HL-60/S4 treated with phorbol 12-myristate 13-acetate at 8.2 ng/mL for 4 days and 3 days (cell line): ENCODE measurements at regions not wholly inside any gene's neighbourhood (a gene's known extent, or its start where the extent isn't known, plus 50 kb on each side); places are given as distances from the start of the nearest gene placed in this dataset.
"Not testable (repeated sequence)": the region's sequence is repeated elsewhere in the genome, so short reads cannot be mapped to it uniquely, and the experiment has no call there.

Source experiments
- in situ Hi-C: fragments of 300-500 bp; cut with MboI; formaldehyde crosslinking; loops from 2 replicates; pipeline ENCODE4 v1.15.0; 2022; ENCODE audit warnings: low sequenced_read_pairs

DNA sequence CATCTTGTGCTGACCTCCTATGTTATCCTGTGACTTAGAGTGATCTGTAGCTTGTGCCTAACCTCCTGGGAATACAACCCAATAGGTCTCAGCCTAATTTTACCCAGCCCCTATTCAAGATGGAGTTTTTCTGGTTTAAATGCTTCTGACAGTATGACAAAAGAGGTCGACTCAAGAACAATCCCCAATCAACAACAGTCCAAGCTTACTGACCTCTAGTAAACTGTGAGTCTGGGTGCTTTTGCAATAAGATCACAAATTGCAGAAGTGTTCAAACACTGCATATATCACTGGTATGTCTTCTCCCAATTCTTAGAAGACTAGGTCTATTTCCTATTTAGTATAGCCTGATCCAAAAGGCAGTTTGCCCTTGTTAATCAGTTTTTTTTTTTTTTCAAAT, 323.5 kb upstream of the PTGER4 start:
- in situ Hi-C loops, result no loop called here

DNA sequence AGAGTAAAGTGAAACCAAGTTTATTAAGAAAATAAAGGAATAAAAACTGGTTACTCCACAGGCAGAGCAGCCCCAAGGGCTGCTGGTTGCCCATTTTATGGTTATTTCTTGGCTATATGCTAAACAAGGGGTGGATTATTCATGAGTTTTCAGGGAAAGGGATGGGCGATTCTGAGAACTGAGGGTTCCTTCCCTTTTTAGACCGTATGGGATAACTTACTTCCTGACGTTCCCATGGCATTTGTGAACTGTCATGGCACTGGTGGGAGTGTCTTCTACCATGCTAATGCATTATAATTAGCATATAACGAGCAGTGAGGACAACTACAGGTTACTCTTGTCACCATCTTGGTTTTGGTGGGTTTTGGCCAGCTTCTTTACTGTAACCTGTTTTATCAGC, 323.9 kb upstream of the PTGER4 start:
- in situ Hi-C loops, result no loop called here

DNA sequence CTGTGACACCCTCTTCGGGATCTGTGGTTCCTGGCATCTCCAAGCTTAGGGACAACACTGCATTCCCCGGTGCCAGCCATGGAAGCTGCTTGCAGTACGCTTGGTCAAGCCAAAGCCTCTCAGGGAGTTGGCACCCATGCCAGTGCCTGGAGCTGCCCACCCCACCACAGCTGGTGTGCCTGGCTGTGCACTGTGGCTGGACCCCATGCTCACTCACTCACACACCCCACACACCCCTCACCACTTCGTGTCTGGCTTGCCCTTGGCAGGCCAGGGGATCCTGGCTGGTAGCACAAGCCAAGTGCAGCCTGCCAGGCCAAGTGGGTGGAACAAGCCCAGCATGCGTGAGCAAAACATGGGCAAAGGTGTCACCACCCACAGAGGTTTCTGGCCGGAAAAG, 324.5 kb upstream of the PTGER4 start:
- in situ Hi-C loops, result no loop called here

DNA sequence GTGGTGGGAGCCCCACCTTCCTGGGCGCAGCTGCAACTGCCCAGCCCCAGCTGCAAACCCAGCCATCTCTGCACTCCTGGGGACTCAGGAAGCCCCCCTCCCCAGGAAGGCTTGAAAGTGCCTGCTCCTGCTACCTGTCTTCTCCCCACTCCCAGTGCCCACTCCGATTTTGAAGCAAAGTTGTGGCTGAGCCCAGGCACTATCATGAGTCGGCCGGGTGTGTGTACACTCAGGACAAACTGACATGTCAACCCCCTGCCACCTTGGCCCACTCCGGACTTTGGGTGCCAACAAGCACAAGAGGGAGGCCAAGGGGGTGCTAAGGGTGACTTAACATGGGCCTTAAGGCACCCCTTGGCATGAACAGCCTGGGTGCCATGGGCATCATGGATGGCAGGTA, 325.5 kb upstream of the PTGER4 start:
- in situ Hi-C loops, result no loop called here

DNA sequence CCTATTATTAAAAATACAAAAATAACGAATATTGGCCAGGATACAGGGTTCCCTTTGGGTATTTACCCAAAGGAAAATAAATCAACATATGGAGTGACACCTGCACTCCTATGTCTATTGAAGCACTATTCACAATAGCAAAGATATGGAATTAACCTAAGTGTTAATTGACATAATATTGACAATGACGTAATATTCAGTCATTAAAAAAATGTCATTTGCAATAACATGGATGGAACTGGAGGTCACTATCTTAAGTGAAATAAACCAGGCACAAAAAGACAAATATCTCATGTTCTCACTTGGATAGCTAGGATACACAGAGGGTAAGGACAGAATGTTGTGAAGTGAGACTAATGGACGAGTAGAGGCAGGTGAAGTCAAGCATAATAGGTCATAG, 326.3 kb upstream of the PTGER4 start:
- in situ Hi-C loops, result no loop called here

DNA sequence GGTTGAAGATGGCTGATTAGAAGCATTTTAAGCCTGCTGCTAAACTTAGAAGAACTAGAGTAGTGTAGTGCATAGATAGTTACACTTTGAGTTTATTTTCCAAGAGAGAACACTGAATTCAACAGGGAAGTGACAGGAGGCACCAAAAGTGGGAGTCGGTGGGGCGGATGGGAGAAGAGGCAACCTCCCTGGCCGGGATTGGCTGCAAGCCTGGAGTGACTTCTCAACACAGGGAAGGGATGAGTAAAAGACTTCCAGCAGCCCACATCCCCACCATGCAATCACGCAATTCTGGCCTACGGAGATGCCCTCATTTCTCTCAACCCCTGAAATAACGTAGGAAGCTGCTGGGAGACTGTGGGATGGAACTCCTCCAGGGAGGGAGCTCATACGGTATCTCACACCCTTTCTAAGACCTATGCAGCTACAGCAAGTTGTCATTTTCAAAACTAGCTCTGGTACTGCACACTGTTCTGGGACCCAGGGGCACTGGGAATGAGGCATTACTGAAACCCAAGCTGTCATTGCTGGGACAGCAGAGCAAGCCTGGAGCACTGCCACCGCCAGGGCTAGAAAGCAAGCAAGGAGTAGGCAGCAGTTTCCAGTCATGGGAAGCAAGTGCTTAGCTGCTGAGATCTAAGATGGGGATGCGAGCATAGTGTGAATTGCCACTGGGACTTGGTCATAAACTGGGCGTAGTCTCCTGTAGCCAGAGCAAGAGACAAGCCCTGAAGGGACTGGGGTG, 331.6 kb upstream of the PTGER4 start:
- in situ Hi-C loops, result no loop called here

DNA sequence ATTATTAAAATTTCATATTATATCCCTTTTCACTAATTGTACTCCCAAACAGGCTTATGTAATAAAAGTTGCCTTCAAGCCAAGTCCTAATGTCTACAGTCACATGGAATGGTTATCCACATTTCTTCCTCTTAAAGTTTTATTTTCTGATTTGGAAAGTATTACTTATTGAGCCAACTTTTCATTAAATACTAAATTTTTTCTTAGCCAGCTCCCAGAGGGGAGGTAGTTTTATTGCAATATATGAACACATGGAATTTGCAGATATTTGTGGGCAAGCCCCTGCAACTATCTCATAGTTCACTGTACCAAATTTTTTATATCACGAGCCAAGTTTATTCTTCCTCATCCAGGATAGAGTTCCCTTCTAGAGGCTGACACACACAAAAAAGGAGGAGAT, 332.8 kb upstream of the PTGER4 start:
- in situ Hi-C loops, result no loop called here

DNA sequence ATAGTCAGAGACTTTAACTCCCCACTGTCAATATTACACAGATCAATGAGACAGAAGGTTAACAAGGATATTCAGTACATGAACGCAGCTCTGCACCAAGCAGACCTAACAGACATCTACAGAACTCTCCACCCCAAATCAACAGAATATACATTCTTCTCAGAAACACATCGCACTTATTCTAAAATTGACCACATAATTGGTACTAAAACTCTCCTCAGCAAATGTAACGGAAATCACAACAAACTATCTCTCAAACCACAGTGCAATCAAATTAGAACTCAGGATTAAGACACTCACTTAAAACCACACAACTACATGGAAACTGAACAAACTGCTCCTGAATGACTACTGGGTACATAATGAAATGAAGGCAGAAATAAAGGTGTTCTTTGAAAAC, 341.3 kb upstream of the PTGER4 start:
- in situ Hi-C loops, result not testable (repeated sequence)

DNA sequence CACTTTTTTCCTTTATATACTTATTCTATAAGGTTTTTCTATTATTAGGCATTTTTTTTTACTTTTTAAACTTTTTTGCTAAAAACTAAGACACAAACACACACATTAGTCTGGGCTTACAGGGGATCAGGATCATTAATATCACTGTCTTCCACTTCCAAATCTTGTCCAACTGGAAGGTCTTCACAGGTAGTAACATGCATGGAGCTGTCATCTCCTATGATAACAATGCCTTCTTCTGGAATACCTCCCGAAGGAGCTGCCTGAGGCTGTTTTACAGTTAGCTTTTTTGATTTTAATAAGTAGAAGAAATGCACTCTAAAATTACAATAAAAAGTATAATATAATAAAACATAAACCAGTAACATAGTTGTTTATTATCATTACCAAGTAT, 345.5 kb upstream of the PTGER4 start:
- in situ Hi-C loops, result no loop called here

DNA sequence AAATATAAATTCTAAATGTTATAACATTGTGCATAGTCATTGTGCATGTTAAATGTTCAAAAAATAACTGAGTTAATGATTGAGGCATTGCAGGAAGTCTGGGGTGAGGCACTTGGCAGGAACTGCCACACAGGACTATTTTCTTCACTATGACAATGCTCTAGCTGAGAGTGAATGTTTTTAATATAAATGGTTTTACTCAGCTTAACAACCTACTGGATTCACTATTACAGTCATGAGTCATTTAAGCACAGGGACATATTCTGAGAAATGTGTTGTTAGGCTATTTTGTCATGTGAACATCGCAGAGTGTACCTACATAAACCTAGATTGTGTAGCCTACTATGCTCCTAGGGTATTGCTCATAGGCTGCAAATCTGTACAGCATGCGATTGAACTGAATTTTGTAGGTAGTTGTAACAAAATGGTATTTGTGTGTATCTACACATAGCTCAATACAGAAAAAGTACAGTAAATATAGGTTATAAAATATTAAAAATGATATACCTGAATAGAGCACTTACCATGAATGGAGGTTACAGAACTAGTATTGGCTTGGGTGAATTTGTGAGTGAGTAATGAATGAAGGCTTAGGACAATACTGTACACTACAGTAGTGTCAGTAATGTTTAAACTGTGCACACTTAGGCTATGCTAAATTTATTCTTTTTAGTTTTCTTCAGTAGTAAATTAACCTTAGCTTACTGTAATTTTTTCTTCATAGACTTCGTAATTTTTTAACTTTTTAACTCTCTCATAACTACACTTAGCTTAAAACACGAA, 346.1 kb upstream of the PTGER4 start:
- in situ Hi-C loops, result no loop called here

DNA sequence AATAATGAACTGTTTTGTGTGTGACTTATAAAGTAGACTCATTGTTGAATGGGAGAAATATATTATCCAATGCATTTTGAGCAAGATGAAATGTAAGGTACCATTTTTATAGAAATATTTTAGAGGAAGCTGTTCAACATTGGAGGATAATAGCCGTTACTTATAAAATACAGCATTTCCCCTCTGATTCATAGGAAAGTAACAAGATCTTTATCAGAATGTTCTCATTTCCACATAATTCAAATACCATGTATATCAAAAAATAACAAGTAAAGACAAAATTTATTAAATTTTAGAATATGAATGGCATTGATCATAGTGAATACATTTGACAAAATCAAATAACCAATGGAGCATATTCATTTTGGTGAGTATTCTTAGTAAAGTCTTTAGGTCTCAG, 346.7 kb upstream of the PTGER4 start:
- in situ Hi-C loops, result no loop called here

DNA sequence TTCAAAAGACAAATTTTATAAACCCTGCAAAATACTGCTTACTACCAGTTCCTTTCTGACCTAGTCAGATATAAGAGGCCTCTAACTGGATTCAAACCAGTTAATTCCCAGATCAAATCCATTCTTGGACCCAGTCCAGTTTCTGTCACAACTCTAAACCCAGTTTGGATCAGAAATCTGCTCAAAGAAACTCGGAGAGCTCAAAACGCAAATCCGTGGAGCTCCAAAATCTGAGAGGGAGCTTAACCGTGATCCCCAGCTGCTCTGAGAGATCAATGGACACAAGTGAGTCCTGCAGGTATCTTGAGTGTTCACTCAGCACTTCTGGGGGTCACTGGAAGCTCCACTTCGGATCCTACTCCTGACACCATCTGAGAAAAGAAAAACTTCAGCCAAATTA, 348.1 kb upstream of the PTGER4 start:
- in situ Hi-C loops, result no loop called here

DNA sequence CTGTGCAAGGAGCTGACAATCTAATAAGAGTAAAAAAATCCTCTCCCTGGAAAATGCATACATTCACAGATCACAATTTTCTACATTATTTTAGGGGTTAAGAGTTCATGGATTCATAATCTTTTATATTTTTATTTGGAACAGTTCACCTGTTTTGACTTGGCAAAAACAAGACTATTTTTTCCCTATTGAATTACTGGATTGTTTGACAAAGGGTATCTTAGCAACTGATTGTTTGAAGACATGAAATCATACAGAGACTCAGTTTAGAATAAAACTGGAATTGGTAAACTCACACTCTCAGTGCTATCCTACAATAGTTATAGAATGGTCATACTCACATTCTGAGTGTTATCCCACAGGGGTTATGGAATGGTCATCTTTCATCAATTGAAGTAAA, 358.2 kb upstream of the PTGER4 start:
- in situ Hi-C loops, result no loop called here

DNA sequence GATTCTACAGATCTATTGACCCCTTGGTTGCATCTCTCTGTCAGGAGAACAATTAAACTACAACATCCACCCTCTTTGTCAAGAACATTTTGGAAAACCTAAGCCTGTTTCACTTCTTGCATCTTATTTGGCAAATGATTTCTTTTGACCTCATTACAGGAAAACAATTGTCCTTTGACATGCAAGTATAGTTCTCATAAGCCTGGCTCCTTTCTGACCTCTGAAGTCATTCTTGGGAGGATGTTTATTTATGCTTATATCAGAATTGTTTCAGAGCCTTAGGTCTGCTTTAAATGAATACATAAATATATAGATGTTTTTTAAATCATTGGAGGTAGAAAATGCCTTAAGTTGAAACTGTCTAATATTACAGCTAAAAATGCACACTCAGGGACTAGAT, 361.3 kb upstream of the PTGER4 start:
- in situ Hi-C loops, result no loop called here

DNA sequence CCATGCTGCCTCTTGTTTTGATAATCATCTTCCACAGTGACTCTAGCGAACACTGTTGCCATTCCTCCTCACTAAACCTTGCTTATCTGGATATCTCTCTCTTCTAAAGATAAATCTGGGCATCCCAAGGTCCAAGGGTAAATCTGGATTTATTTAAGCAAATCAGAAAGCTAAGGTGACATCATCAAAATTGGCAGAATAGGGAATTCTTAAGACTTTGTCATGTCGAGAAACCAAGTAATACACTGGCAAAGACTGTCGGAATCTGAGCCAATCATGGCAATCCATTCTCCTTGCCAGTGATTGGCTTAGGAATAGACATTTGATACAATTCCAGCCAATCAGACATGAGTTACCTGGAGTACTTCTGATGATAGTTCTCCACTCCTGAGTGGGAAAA, 362.7 kb upstream of the PTGER4 start:
- in situ Hi-C loops, result no loop called here

DNA sequence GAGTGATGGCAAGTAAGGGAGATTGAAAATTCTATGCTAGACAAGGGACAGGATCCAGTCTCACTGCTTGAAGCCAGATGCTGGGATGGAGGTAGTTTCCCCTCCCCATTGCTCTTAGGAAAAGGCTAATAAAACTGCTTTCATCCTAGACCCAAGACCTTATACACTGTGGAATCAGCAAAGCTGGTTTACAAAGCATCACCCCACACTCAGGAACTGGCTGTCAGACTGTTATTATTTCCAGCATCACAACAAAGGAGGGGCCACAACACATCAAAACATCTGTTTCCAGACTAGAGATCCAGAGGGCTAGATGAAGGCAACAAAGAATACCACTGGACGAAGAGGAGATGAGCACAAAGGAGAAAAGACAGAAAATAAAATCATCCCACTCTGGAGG, 364.6 kb upstream of the PTGER4 start:
- in situ Hi-C loops, result no loop called here

DNA sequence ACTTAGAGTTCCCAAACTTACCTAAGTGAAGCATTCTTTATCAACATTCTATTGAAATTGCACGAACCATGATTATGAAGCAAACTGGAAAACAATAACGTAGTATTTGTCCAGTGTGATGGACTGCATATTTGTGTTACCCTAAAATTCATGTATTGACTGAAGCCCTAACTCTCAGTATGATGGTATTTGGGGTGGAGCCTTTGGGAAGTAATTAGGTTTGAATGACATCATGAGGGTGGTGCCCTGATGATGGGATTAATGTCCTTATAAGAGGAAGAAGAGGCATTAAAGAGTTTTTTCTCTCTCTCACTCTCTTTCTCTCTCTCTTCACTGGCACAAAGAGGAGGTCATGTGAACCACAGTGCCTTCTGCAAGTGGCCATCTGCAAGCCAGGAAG, 365.4 kb upstream of the PTGER4 start:
- in situ Hi-C loops, result no loop called here

DNA sequence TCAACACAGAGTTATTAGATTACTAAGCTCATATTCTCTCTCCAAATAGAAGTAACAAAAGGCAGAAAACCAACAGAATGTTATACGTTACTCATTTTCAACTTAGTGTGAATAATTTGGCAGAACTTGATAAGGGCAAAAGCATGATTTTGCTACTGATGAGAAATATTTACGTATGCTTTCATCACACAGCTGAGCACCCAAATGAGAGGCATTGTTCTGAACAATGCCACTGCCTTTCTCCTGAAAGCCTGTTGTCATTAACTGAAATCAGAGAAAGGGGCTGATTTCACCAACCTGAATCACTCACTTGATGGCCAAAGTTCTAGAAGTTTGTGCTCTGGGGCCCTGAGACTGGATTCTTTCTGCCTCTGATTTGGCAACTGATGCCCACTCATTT, 367.5 kb upstream of the PTGER4 start:
- in situ Hi-C loops, result no loop called here

DNA sequence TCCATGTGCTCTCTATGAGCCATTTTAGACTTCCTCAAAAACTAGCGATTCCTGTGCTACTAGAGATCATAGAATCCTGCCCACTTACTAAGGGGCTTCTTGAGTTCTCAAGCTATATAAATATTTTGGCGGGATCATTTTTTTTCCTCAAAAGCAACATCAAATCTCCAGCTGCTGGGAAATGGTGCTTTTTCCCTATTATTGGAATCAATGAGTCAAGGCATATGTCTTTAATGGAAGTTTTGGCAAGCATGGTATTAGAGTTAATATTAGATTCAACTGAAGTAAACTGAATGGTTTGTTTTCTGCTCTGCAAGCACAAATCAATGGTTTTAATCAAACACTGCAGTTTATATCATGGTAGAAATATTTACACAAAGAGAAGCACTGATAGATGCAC, 369.9 kb upstream of the PTGER4 start:
- in situ Hi-C loops, result no loop called here

DNA sequence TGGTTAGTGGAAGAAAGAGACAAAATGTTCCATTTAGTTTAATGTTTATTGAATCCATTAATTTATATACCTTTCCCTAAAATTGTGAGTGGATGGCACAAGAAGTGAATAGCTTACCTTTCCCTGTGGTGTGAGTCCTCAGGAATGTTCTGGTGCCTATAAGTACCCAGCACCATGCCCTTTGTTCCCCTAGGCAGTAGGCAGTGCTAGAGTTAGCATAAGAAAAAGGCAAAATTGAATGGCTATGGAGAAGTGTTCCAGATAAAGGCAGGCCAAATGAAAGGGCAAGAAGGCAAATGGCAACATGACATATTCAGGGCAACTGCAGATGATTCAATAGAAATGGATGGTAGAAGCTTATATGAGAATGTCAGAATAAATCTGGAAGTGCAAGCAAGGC, 370.8 kb upstream of the PTGER4 start:
- in situ Hi-C loops, result no loop called here

DNA sequence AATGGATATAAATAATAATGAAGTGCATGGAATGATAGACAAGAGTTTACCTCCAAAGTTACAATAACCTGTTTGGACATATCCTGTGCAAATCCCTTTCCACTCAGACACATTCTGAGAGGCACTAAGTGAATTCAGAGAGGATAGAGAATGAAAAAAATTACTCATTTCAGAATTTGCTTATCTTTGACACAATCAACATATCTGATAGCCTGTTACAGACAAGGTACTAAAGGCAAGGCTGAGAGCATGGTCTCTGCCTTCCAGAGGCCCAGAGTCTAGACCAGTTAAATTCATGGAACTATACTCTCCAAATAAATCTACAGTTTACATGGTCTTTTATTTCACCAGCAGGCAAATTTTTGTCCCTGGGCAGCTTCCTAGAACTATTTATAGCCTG, 371.8 kb upstream of the PTGER4 start:
- in situ Hi-C loops, result no loop called here

DNA sequence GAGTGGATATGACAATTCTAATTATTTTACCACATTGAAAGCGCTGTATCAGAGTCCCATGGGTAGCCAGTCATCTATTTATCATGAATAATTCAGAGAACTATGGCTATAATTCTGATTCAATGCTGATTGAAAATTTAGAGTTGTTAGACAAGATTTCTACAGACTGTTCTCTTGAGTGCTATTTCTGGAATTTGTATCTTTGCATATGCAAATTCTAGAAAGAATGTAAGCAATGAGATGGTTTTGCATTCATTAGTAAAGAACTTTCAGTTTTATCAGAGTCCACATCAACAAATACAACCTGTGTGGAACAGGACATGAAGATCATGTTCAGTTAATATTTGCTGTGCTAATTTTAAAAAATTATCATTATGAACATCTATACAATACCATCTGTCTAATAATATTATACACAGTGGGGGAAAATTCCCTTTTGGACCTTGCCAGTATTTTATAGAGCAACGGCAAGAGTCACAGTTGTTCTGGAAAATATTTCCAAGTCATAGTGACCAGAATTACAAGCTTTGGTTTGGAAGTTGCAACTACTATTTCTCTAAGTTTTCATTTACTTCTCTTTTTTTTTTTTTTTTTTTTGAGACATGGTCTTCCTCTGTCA, 372.7 kb upstream of the PTGER4 start:
- in situ Hi-C loops, result no loop called here
